H1 (cell line): ENCODE measurements at regions not wholly inside any gene's neighbourhood (a gene's known extent, or its start where the extent isn't known, plus 50 kb on each side); places are given as distances from the start of the nearest gene placed in this dataset.

ENCODE experiments used
- CTCF ChIA-PET: fragments of 300-600 bp; sonication (Branson Sonifier 250); formaldehyde crosslinking; loops from one replicate; lab custom pipeline; 2021; ENCODE audit not compliant: partially characterized antibody; lab: Charles Lee
- POLR2A ChIA-PET: fragments of 300-600 bp; sonication (Branson Sonifier 250); formaldehyde crosslinking; loops from one replicate; lab custom pipeline; 2021; ENCODE audit warnings: inconsistent platforms; ENCODE audit not compliant: partially characterized antibody; lab: Charles Lee
- DNase-seq, 2 experiments: peaks; one replicate each; pipeline versions ENCODE4 v3.0.0 to v3.0.0-alpha.2; 2010 to 2022; ENCODE audit warnings: low spot score in 2 of 2, low read depth in 1 of 2, mixed read lengths in 1 of 2
- FAIRE-seq: peaks from 2 replicates; lab custom pipeline; 2011; peaks lifted over from hg19 to GRCh38; lab: Jason Lieb, UNC
- H2AFZ ChIP-seq: 2 replicates; pipeline ENCODE4 v1.8.1; 2012; ENCODE audit warnings: low read length, inconsistent platforms
- H2AK5ac ChIP-seq: 2 replicates; pipeline ENCODE4 v1.6.1; 2013; ENCODE audit warnings: low read depth, low read length
- H2BK120ac ChIP-seq: replicated peaks from 2 replicates; pipeline ENCODE3; 2013; ENCODE audit warnings: low read depth, low read length, inconsistent platforms
- H2BK12ac ChIP-seq: 2 replicates; pipeline ENCODE4 v1.6.1; 2013; ENCODE audit warnings: low read depth, low read length
- H2BK15ac ChIP-seq: 2 replicates; pipeline ENCODE4 v1.6.1; 2013; ENCODE audit warnings: low read length
- H2BK20ac ChIP-seq: 2 replicates; pipeline ENCODE4 v1.6.1; 2013; ENCODE audit warnings: low read length
- H2BK5ac ChIP-seq: 2 replicates; pipeline ENCODE4 v1.6.1; 2013; ENCODE audit warnings: low read depth, low read length
- H3K14ac ChIP-seq: 2 replicates; pipeline ENCODE4 v1.6.1; 2013; ENCODE audit warnings: inconsistent platforms; ENCODE audit not compliant: insufficient read length
- H3K18ac ChIP-seq: 2 replicates; pipeline ENCODE4 v1.6.1; 2013; ENCODE audit warnings: low read length; ENCODE audit errors: extremely low read depth
- H3K23ac ChIP-seq: 2 replicates; pipeline ENCODE4 v1.6.1; 2013; ENCODE audit warnings: inconsistent platforms; ENCODE audit not compliant: insufficient read length
- H3K23me2 ChIP-seq: 2 replicates; pipeline ENCODE4 v1.6.1; 2013; ENCODE audit warnings: low read depth, low read length
- H3K27ac ChIP-seq: 2 replicates; pipeline ENCODE4 v1.6.1; 2011; ENCODE audit warnings: low read depth, low read length, inconsistent platforms
- H3K27me3 ChIP-seq, 4 experiments: replicated peaks in 1 of 4; 1 replicate in 1 of 4; 2 replicates in 3 of 4; pipeline versions ENCODE4 v1.6.1 to v1.8.1; 2011 to 2013; ENCODE audit warnings: low read length in 3 of 4, mild to moderate bottlenecking in 3 of 4, inconsistent platforms in 2 of 4, mixed read lengths in 2 of 4, moderate library complexity in 1 of 4; ENCODE audit not compliant: control insufficient read depth in 3 of 4, insufficient read depth in 3 of 4; ENCODE audit errors: extremely low read depth in 1 of 4
- H3K36me3 ChIP-seq, 4 experiments: 2 replicates each; pipeline versions ENCODE4 v1.6.1 to v1.8.1; 2011 to 2013; ENCODE audit warnings: mild to moderate bottlenecking in 4 of 4, low read length in 3 of 4, moderate library complexity in 2 of 4, control low read depth in 1 of 4, inconsistent platforms in 1 of 4; ENCODE audit not compliant: insufficient read depth in 4 of 4, control insufficient read depth in 2 of 4
- H3K4ac ChIP-seq: replicated peaks from 2 replicates; pipeline ENCODE3; 2013; ENCODE audit warnings: low read length, low read depth, mixed read lengths, inconsistent platforms; ENCODE audit not compliant: insufficient read length
- H3K4me1 ChIP-seq, 4 experiments: replicated peaks in 1 of 4; 1 replicate in 1 of 4; 2 replicates in 3 of 4; pipeline versions ENCODE4 v1.6.1 to v1.8.1; 2011 to 2013; ENCODE audit warnings: low read length in 3 of 4, inconsistent platforms in 2 of 4, mixed read lengths in 1 of 4; ENCODE audit not compliant: insufficient read depth in 4 of 4, control insufficient read depth in 3 of 4
- H3K4me2 ChIP-seq, 2 experiments: 2 replicates each; pipeline versions ENCODE4 v1.6.1 to v1.8.1; 2011 to 2013; ENCODE audit warnings: low read depth in 2 of 2, low read length in 2 of 2, control low read depth in 1 of 2, inconsistent platforms in 1 of 2, mild to moderate bottlenecking in 1 of 2; ENCODE audit not compliant: insufficient read depth in 1 of 2
- H3K4me3 ChIP-seq, 4 experiments: fragments of 200-600, 300-600 bp in 1 of 4; sonication (generic), shearing (Covaris generic), sonication (Bioruptor Twin) in 1 of 4; 2 replicates each; pipeline versions ENCODE4 v1.5.1 to v1.8.1; 2011 to 2016; ENCODE audit warnings: low read length in 4 of 4, low read depth in 3 of 4, control low read depth in 2 of 4, inconsistent platforms in 2 of 4, mild to moderate bottlenecking in 2 of 4, mixed read lengths in 1 of 4, moderate library complexity in 1 of 4; ENCODE audit not compliant: insufficient read depth in 2 of 4; ENCODE audit errors: extremely low read depth in 1 of 4
- H3K56ac ChIP-seq: replicated peaks from 2 replicates; pipeline ENCODE3; 2013; ENCODE audit warnings: low read depth, mild to moderate bottlenecking, mixed read lengths, low read length, inconsistent platforms; ENCODE audit not compliant: insufficient read length
- H3K79me1 ChIP-seq: 2 replicates; pipeline ENCODE4 v1.6.1; 2013; ENCODE audit warnings: low read depth, low read length, control low read depth
- H3K79me2 ChIP-seq, 2 experiments: 2 replicates each; pipeline versions ENCODE4 v1.6.1 to v1.8.1; 2012 to 2013; ENCODE audit warnings: low read length in 2 of 2, mild to moderate bottlenecking in 2 of 2, inconsistent platforms in 1 of 2; ENCODE audit not compliant: insufficient read depth in 2 of 2, control insufficient read depth in 1 of 2
- H3K9ac ChIP-seq, 4 experiments: replicated peaks in 1 of 4; 1 replicate in 1 of 4; 2 replicates in 3 of 4; pipeline versions ENCODE4 v1.6.1 to v1.8.1; 2011 to 2013; ENCODE audit warnings: low read depth in 3 of 4, low read length in 3 of 4, control low read depth in 2 of 4, mild to moderate bottlenecking in 2 of 4, moderate library complexity in 2 of 4, inconsistent platforms in 1 of 4; ENCODE audit errors: extremely low read depth in 1 of 4
- H3K9me3 ChIP-seq, 2 experiments: 2 replicates each; pipeline versions ENCODE4 v1.6.1 to v1.8.1; 2012 to 2013; ENCODE audit warnings: mild to moderate bottlenecking in 2 of 2, moderate library complexity in 2 of 2, control low read depth in 1 of 2, inconsistent platforms in 1 of 2, low read depth in 1 of 2, low read length in 1 of 2, mixed read lengths in 1 of 2; ENCODE audit not compliant: insufficient read depth in 2 of 2
- H4K20me1 ChIP-seq, 2 experiments: replicated peaks in 1 of 2; 2 replicates each; pipeline versions ENCODE3 to v1.8.1; 2011 to 2013; ENCODE audit warnings: inconsistent platforms in 2 of 2, low read length in 2 of 2, mild to moderate bottlenecking in 1 of 2; ENCODE audit not compliant: insufficient read depth in 2 of 2, control insufficient read depth in 1 of 2
- H4K5ac ChIP-seq: 2 replicates; pipeline ENCODE4 v1.6.1; 2013; ENCODE audit warnings: low read length, low read depth, mixed read lengths, inconsistent platforms; ENCODE audit not compliant: insufficient read length
- H4K8ac ChIP-seq: 2 replicates; pipeline ENCODE4 v1.8.0; 2013; ENCODE audit warnings: mild to moderate bottlenecking, moderate library complexity, low read length, inconsistent platforms; ENCODE audit not compliant: insufficient read depth; ENCODE audit errors: extremely low read depth
- H4K91ac ChIP-seq: replicated peaks from 2 replicates; pipeline ENCODE3; 2013; ENCODE audit warnings: low read length, mixed read lengths, inconsistent platforms; ENCODE audit not compliant: insufficient read length
- RAD21 ChIP-seq, 2 experiments: IDR thresholded peaks in 1 of 2; conservative IDR thresholded peaks in 1 of 2; 2 replicates each; pipeline ENCODE4 v1.6.1; 2011; ENCODE audit warnings: low read depth in 2 of 2, low read length in 2 of 2, improper control_type of control experiment in 1 of 2, inconsistent platforms in 1 of 2, mild to moderate bottlenecking in 1 of 2, moderate library complexity in 1 of 2
- RFX5 ChIP-seq: IDR thresholded peaks from 2 replicates; pipeline ENCODE4 v1.6.1; 2011; ENCODE audit warnings: low read depth, low read length, improper control_type of control experiment, borderline replicate concordance
- WGBS, 2 experiments: shearing (Covaris generic) in 1 of 2; methylation state at CpG; one replicate each; pipeline versions ENCODE4 v1.1.6 to v1.1.7; 2013 to 2015; ENCODE audit warnings: low lambda C conversion rate in 2 of 2, mixed read lengths in 2 of 2, inconsistent platforms in 1 of 2, low coverage in 1 of 2, missing lambda C conversion rate in 1 of 2; ENCODE audit not compliant: insufficient replicate concordance in 2 of 2, insufficient coverage in 1 of 2, insufficient read length in 1 of 2; ENCODE audit errors: extremely low coverage in 1 of 2, missing lambda C conversion rate in 1 of 2; 5-methylcytosine and 5-hydroxymethylcytosine counted together
- TF ChIP-seq, protein P1 (sequence below): IDR thresholded peaks from 2 replicates; pipeline ENCODE4 v1.6.1; 2012; ENCODE audit warnings: inconsistent platforms
- TF ChIP-seq, protein P2 (sequence below): IDR thresholded peaks from 2 replicates; pipeline ENCODE4 v1.6.1; 2011; ENCODE audit warnings: low read length, improper control_type of control experiment

DNA sequence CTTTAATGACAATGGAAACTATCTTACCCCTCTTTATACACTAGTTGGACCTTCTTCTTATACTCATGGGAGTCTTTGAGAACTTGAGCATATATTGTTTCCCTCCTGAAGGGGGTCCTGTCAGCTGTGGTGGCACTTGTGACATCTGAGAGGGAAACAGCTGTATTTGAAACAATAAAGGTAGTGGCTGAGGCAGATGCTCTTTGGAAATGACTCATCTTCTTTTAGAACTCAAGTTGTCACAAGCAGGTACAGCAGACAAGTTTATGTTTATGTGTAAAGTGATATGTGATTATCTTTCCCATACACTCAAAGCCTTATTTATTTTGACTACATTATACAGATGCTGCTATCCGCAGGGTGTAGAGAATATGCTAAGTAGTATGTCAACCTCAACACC lies 220.0 kb upstream of the GRM7 start:
- no peaks in the 10 kb centered on the region for H3K79me1 ChIP-seq
- H2BK120ac ChIP-seq: no peak overlapping the region
- H4K8ac ChIP-seq: no peak overlapping the region
- no peak overlapping the region for H4K91ac ChIP-seq
- H3K79me2 ChIP-seq: no peaks in the 10 kb centered on the region
- no peak overlapping the region for H2BK12ac ChIP-seq
- no peak overlapping the region for H3K18ac ChIP-seq
- H3K56ac ChIP-seq: no peak overlapping the region
- H2AFZ ChIP-seq: no peak overlapping the region
- H2BK5ac ChIP-seq: no peak overlapping the region
- TF ChIP-seq, protein P1, sequence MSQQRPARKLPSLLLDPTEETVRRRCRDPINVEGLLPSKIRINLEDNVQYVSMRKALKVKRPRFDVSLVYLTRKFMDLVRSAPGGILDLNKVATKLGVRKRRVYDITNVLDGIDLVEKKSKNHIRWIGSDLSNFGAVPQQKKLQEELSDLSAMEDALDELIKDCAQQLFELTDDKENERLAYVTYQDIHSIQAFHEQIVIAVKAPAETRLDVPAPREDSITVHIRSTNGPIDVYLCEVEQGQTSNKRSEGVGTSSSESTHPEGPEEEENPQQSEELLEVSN: no peak
- TF ChIP-seq RAD21 (IDR thresholded peaks at IDR 0.05 in 1 of 2, conservative IDR thresholded peaks at IDR 0.05 in 1 of 2; ENCODE audit: low read depth in 2 of 2, low read length in 2 of 2) (no peak), RFX5 (no peak)
- TF ChIP-seq, protein P2, sequence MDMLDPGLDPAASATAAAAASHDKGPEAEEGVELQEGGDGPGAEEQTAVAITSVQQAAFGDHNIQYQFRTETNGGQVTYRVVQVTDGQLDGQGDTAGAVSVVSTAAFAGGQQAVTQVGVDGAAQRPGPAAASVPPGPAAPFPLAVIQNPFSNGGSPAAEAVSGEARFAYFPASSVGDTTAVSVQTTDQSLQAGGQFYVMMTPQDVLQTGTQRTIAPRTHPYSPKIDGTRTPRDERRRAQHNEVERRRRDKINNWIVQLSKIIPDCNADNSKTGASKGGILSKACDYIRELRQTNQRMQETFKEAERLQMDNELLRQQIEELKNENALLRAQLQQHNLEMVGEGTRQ: no peak
- no peak overlapping the region for H2BK15ac ChIP-seq
- no peak overlapping the region for H3K4me3 ChIP-seq
- no peak overlapping the region for H4K5ac ChIP-seq
- H3K27me3 ChIP-seq: no peaks in the 10 kb centered on the region
- POLR2A ChIA-PET: no interaction called here
- FAIRE-seq: no peak
- no peak overlapping the region for H2BK20ac ChIP-seq
- H4K20me1 ChIP-seq: no peaks in the 10 kb centered on the region
- H3K36me3 ChIP-seq: no peaks in the 10 kb centered on the region; a peak in 1 of 8 replicates
- H3K23me2 ChIP-seq: no peaks in the 10 kb centered on the region
- no peak overlapping the region for H3K4ac ChIP-seq
- no peak overlapping the region for H3K9ac ChIP-seq
- H3K4me2 ChIP-seq: no peak overlapping the region
- CTCF ChIA-PET: no interaction called here
- 94% methylated on average over 1 of the region's 1 CpG; no CpG with 5 or more reads in 1 of the 2 experiments for WGBS, 2 experiments
- H3K4me1 ChIP-seq: no peaks in the 10 kb centered on the region
- no peak overlapping the region for H3K27ac ChIP-seq
- H3K9me3 ChIP-seq: no peaks in the 10 kb centered on the region
- no peak overlapping the region for H3K14ac ChIP-seq
- no peak for DNase-seq
- H2AK5ac ChIP-seq: no peak overlapping the region
- no peak overlapping the region for H3K23ac ChIP-seq
